Kidney (tissue), 13 donors: ENCODE measurements at regions not wholly inside any gene's neighbourhood (a gene's known extent, or its start where the extent isn't known, plus 50 kb on each side); places are given as distances from the start of the nearest gene placed in this dataset.

ENCODE experiments used
- DNase-seq, 5 donors: peaks; one replicate each; pipeline ENCODE4 v3.0.0-alpha.2; 2013 to 2020
- FAIRE-seq: peaks from 2 replicates; lab custom pipeline; 2012; peaks lifted over from hg19 to GRCh38; lab: Jason Lieb, UNC
- H3K27ac ChIP-seq, 2 donors: one replicate each; pipeline ENCODE4 v1.7.0; 2013; ENCODE audit warnings: low read depth in 2 of 2, low read length in 2 of 2, inconsistent platforms in 1 of 2
- H3K27me3 ChIP-seq: one replicate; pipeline ENCODE4 v1.7.1; 2013; ENCODE audit warnings: low read length, inconsistent platforms; ENCODE audit not compliant: control insufficient read depth, insufficient read depth
- H3K36me3 ChIP-seq, 3 donors: one replicate each; pipeline versions ENCODE4 v1.7.0 to v1.7.1; 2013; ENCODE audit warnings: low read length in 3 of 3, control low read depth in 1 of 3, inconsistent platforms in 1 of 3; ENCODE audit not compliant: insufficient read depth in 3 of 3, control insufficient read depth in 2 of 3
- H3K4me1 ChIP-seq, 3 donors: one replicate each; pipeline versions ENCODE4 v1.7.0 to v1.7.1; 2013; ENCODE audit warnings: low read length in 3 of 3, inconsistent platforms in 1 of 3, low read depth in 1 of 3; ENCODE audit not compliant: control insufficient read depth in 2 of 3, insufficient read depth in 2 of 3
- H3K4me3 ChIP-seq, 3 donors: one replicate each; pipeline versions ENCODE4 v1.7.0 to v1.8.1; 2013; ENCODE audit warnings: low read length in 3 of 3, control low read depth in 1 of 3, inconsistent platforms in 1 of 3
- H3K9ac ChIP-seq, 3 donors: one replicate each; pipeline versions ENCODE4 v1.7.0 to v1.7.1; 2013; ENCODE audit warnings: low read length in 3 of 3, control low read depth in 1 of 3, inconsistent platforms in 1 of 3
- H3K9me3 ChIP-seq, 3 donors: one replicate each; pipeline versions ENCODE4 v1.7.0 to v1.7.1; 2013; ENCODE audit warnings: low read length in 3 of 3, control low read depth in 1 of 3, inconsistent platforms in 1 of 3; ENCODE audit not compliant: control insufficient read depth in 2 of 3, insufficient read depth in 1 of 3
- intact Hi-C: fragments of 100-400 bp; cut with DNase I; formaldehyde crosslinking; loops from one replicate; pipeline ENCODE4 v1.11.1; 2022
- TF ChIP-seq, protein P1 (sequence below): IDR thresholded peaks from 3 replicates; pipeline ENCODE4 v1.5.1; 2012; ENCODE audit warnings: mild to moderate bottlenecking, moderate library complexity, borderline replicate concordance; ENCODE audit not compliant: insufficient read depth; ENCODE audit errors: extremely low read depth
- donor health status: control.
- donor health status: control.
- donor health status: control.
- donor health status: control.
- donor health status: control.
- donor health status: DM: yes; HTN: yes; CAD: no.
- donor health status: Normal renal cell carcinoma (clear cell type).

DNA sequence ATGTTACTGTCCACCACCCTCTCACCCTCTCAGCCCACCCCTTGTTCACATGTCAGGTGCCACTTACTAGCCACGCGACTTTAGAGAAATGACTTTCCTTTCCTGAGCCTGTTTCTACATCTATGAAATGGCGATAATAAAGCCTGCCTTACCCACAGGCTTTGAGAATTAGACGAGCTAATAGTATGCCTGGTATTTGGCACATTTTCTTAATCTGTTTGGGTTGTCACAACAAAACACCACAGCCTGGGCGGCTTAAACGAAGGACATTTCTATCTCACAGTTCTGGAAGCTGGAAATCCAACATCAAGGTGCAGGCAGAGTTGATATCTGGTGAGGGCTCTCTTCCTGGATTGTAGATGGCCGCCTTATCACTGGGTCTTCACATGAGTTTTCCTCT, 273.9 kb upstream of the FMN2 start:
- FAIRE-seq, result no peak
- DNase-seq, result no peak
- intact Hi-C loops, result no loop called here
- TF ChIP-seq, protein P1, sequence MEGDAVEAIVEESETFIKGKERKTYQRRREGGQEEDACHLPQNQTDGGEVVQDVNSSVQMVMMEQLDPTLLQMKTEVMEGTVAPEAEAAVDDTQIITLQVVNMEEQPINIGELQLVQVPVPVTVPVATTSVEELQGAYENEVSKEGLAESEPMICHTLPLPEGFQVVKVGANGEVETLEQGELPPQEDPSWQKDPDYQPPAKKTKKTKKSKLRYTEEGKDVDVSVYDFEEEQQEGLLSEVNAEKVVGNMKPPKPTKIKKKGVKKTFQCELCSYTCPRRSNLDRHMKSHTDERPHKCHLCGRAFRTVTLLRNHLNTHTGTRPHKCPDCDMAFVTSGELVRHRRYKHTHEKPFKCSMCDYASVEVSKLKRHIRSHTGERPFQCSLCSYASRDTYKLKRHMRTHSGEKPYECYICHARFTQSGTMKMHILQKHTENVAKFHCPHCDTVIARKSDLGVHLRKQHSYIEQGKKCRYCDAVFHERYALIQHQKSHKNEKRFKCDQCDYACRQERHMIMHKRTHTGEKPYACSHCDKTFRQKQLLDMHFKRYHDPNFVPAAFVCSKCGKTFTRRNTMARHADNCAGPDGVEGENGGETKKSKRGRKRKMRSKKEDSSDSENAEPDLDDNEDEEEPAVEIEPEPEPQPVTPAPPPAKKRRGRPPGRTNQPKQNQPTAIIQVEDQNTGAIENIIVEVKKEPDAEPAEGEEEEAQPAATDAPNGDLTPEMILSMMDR, result no peak
- Histone ChIP-seq H3K27ac (no peak overlapping the region), H3K9ac (no peak overlapping the region), H3K27me3 (no peaks in the 10 kb centered on the region), H3K9me3 (no peaks in the 10 kb centered on the region), H3K4me1 (no peaks in the 10 kb centered on the region), H3K36me3 (no peaks in the 10 kb centered on the region), H3K4me3 (no peak overlapping the region)

DNA sequence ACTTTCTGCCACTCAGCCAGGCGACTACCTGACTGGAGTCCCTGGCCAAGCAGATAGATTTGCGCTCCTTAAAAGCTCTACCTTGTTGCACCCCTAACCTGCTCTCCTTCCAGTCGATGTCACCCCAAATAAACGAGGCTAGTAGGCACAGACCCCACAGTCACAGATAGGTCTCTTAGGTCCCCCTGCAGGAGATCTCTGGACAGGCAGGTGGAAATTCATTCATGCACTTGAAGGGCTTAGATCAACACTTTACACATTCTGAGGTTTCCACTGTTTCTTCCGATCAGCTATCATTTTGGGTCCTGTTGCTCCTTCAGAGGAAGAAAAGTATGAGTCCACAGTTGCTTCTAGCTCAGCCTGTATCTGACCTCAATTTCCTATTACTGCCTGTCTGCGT, 272.6 kb upstream of the FMN2 start:
- Histone ChIP-seq H3K4me3 (no peak overlapping the region), H3K4me1 (no peaks in the 10 kb centered on the region), H3K27me3 (no peaks in the 10 kb centered on the region), H3K9ac (no peak overlapping the region), H3K9me3 (no peaks in the 10 kb centered on the region), H3K36me3 (no peaks in the 10 kb centered on the region), H3K27ac (no peak overlapping the region)
- no peak for FAIRE-seq
- intact Hi-C loops, result no loop called here
- TF ChIP-seq, protein P1, result no peak
- DNase-seq, result no peak

DNA sequence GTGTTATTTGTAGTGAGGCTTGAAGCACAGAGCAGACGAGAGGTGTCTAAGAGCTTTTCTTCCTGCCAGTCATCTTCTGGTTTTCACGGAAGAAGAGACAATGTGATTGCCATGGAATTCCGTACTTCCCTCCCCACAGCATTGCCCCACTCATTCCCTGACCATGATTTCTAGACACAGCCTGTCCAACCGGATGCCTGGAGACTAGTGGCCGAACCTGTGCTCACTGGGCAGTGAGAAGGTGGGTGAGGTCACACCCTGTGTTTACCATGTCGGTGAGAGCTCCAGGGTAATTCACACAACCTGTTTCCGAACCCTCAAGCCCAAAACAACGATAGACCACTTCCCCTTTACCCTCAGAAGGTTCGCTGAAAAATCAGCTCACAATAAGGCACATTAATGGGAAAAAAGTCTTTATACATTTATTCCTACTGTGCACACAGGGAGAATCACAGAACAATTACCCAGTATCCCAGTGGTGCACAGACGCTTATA, 271.9 kb upstream of the FMN2 start:
- no peak overlapping the region for H3K4me3 ChIP-seq
- FAIRE-seq (no peak), DNase-seq (no peak)
- no peaks in the 10 kb centered on the region for H3K4me1 ChIP-seq
- intact Hi-C loops, result no loop called here
- H3K36me3 ChIP-seq, result no peaks in the 10 kb centered on the region
- TF ChIP-seq, protein P1, result no peak
- no peaks in the 10 kb centered on the region for H3K9me3 ChIP-seq
- no peak overlapping the region for H3K9ac ChIP-seq
- H3K27me3 ChIP-seq, result no peaks in the 10 kb centered on the region
- no peak overlapping the region for H3K27ac ChIP-seq

DNA sequence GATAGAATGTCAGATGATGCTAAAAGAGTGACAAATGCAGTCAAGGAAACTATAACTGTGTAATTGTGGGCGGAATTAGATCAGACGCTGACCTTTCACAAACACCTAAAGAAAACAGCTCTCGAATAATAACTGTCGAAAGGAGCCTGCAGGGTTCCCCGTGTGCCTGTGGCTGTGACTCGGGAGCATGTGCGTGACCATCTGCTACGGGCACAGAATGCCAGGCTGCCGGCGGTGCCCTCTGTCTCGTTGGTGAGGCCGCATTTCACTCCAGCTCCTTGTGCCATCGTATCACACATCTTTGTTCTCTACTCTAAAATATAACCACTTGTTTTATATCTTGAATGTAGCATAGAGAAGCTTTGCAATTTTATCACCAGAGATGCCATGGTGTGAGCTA, 267.8 kb upstream of the FMN2 start:
- no peak for FAIRE-seq
- no peak for DNase-seq
- no peaks in the 10 kb centered on the region for H3K36me3 ChIP-seq

More for the DNA sequence above, 267.8 kb upstream of the FMN2 start:
- Histone ChIP-seq H3K9ac (no peak overlapping the region), H3K27ac (no peak overlapping the region), H3K4me3 (no peak overlapping the region), H3K9me3 (no peaks in the 10 kb centered on the region), H3K27me3 (no peaks in the 10 kb centered on the region), H3K4me1 (no peaks in the 10 kb centered on the region)
- TF ChIP-seq, protein P1, result no peak
- intact Hi-C loops, result no loop called here
